ENCODE measurements at regions not wholly inside any gene's neighbourhood (a gene's known extent, or its start where the extent isn't known, plus 50 kb on each side); places are given as distances from the start of the nearest gene placed in this dataset.

DNA sequence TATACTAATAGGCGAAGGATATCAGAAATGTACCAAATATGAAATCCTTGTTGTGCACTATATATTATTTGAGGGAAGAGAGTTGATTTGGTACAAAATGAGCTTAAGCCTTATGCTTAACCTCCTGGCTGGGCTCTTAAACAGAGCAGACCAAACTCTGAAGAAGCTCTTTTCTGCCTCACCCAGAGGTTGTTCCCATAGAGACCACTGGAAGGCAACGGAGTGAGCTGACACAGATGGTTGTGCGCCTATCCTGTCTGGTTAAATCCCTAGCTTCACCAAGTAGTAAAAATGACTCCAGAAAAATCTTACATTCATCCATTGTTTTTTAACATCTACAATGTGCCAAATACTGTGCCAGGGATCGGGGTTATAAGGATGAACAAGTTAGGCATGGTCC is 55.9 kb upstream of the NOL4 start:
- H3K14ac ChIP-seq (replicated peaks; ENCODE audit: low read depth, low read length) = no peak overlapping the region
- H3K56ac ChIP-seq (ENCODE audit: extremely low read depth, insufficient read depth, low read length) = no peak overlapping the region
- no peak overlapping the region for H3K4me3 ChIP-seq (ENCODE audit: insufficient read depth, low read depth, low read length)
- no peak overlapping the region for H3K18ac ChIP-seq (ENCODE audit: low read depth, low read length)
- no peak overlapping the region for H3K9ac ChIP-seq (ENCODE audit: low read depth, low read length)
- no peak overlapping the region for H3K23ac ChIP-seq (ENCODE audit: low read depth, low read length)
- no TSS peak for BruUV-seq (replicated peaks)
- in situ Hi-C loops (cut with MboI; ENCODE audit: low sequenced_read_pairs) = no loop called here
- no peak overlapping the region for H3K4ac ChIP-seq (ENCODE audit: low read depth, low read length)
- no peak for DNase-seq
- no peak overlapping the region for H4K91ac ChIP-seq (ENCODE audit: insufficient read depth, low read depth, low read length)
- no peaks in the 10 kb centered on the region for H3K9me1 ChIP-seq (ENCODE audit: insufficient read depth, low read length)
- H3K4me2 ChIP-seq (ENCODE audit: low read depth, low read length) = no peak overlapping the region
- H2BK120ac ChIP-seq (ENCODE audit: low read depth, low read length) = no peak overlapping the region
- TF ChIP-seq BHLHE40 (IDR thresholded peaks at IDR 0.05; ENCODE audit: low read depth, low read length) (no peak), MAZ (IDR thresholded peaks at IDR 0.05; ENCODE audit: borderline replicate concordance, low read depth, low read length) (no peak), CHD1 (IDR thresholded peaks at IDR 0.05; ENCODE audit: low read depth, low read length) (no peak), MAFK (IDR thresholded peaks at IDR 0.05; ENCODE audit: low read depth, low read length) (no peak), RAD21 (IDR thresholded peaks at IDR 0.05; ENCODE audit: low read length) (no peak), FOS (IDR thresholded peaks at IDR 0.05; ENCODE audit: low read depth, low read length) (no peak), SMC3 (IDR thresholded peaks at IDR 0.05; ENCODE audit: low read depth, low read length) (no peak), MXI1 (IDR thresholded peaks at IDR 0.05; ENCODE audit: borderline replicate concordance, low read depth, low read length) (no peak), RFX5 (IDR thresholded peaks at IDR 0.05; ENCODE audit: low read depth, low read length) (no peak), NFE2L2 (IDR thresholded peaks at IDR 0.05; ENCODE audit: low read depth, low read length) (no peak), RCOR1 (IDR thresholded peaks at IDR 0.05; ENCODE audit: insufficient replicate concordance, low read length) (no peak), POLR2A (IDR thresholded peaks at IDR 0.05; ENCODE audit: low read depth, low read length) (no peak)
- TF ChIP-seq, protein P1, sequence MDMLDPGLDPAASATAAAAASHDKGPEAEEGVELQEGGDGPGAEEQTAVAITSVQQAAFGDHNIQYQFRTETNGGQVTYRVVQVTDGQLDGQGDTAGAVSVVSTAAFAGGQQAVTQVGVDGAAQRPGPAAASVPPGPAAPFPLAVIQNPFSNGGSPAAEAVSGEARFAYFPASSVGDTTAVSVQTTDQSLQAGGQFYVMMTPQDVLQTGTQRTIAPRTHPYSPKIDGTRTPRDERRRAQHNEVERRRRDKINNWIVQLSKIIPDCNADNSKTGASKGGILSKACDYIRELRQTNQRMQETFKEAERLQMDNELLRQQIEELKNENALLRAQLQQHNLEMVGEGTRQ (IDR thresholded peaks at IDR 0.05; ENCODE audit: low read depth, low read length) = no peak
- TF ChIP-seq, protein P2, sequence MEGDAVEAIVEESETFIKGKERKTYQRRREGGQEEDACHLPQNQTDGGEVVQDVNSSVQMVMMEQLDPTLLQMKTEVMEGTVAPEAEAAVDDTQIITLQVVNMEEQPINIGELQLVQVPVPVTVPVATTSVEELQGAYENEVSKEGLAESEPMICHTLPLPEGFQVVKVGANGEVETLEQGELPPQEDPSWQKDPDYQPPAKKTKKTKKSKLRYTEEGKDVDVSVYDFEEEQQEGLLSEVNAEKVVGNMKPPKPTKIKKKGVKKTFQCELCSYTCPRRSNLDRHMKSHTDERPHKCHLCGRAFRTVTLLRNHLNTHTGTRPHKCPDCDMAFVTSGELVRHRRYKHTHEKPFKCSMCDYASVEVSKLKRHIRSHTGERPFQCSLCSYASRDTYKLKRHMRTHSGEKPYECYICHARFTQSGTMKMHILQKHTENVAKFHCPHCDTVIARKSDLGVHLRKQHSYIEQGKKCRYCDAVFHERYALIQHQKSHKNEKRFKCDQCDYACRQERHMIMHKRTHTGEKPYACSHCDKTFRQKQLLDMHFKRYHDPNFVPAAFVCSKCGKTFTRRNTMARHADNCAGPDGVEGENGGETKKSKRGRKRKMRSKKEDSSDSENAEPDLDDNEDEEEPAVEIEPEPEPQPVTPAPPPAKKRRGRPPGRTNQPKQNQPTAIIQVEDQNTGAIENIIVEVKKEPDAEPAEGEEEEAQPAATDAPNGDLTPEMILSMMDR (conservative IDR thresholded peaks at IDR 0.05; ENCODE audit: low read depth, low read length) = no peak
- H3K79me1 ChIP-seq (ENCODE audit: low read depth in 1 of 2, low read length in 2 of 2) = no peaks in the 10 kb centered on the region
- H3K27me3 ChIP-seq (ENCODE audit: control insufficient read depth, insufficient read depth, low read length) = no peaks in the 10 kb centered on the region
- no peaks in the 10 kb centered on the region for H3K36me3 ChIP-seq (ENCODE audit: control insufficient read depth, insufficient read depth, low read length)
- no peak overlapping the region for H4K5ac ChIP-seq (ENCODE audit: low read depth, low read length)
- POLR2A ChIA-PET (ENCODE audit: unreplicated experiment) = no interaction called here
- H3K27ac ChIP-seq (ENCODE audit: insufficient read depth, low read length) = no peak overlapping the region
- dilution Hi-C loops (cut with HindIII; ENCODE audit: low sequenced_read_pairs, unreplicated experiment) = no loop called here
- no peaks in the 10 kb centered on the region for H3K4me1 ChIP-seq (ENCODE audit: control insufficient read depth, insufficient read depth, low read length)
- no peak overlapping the region for H2AK9ac ChIP-seq (replicated peaks; ENCODE audit: low read depth, low read length, poor library complexity)
- no peak overlapping the region for H2AFZ ChIP-seq (replicated peaks; ENCODE audit: low read length, poor library complexity)
- no peaks in the 10 kb centered on the region for H3K9me3 ChIP-seq (ENCODE audit: control insufficient read depth, insufficient read depth, low read length)
- CTCF ChIA-PET = no interaction called here
- no CpG with 5 or more reads among the region's 4 CpGs for WGBS, 2 experiments (ENCODE audit: extremely low coverage in 2 of 2, insufficient read length in 1 of 2)
- H2BK15ac ChIP-seq (ENCODE audit: low read depth, low read length) = no peak overlapping the region
- H2AK5ac ChIP-seq (ENCODE audit: low read depth, low read length) = no peak overlapping the region
- ATAC-seq (ENCODE audit: low read depth) = no peak
- no peak overlapping the region for H2BK5ac ChIP-seq (ENCODE audit: low read depth, low read length, poor library complexity, severe bottlenecking)
- no peak overlapping the region for H4K8ac ChIP-seq (ENCODE audit: low read depth in 2 of 2, low read length in 2 of 2)
- intact Hi-C loops (cut with micrococcal nuclease) = no loop called here
- no peaks in the 10 kb centered on the region for H4K20me1 ChIP-seq (ENCODE audit: insufficient read depth, low read length)
- H2BK20ac ChIP-seq (ENCODE audit: low read depth, low read length) = no peak overlapping the region
